ENCODE measurements at regions not wholly inside any gene's neighbourhood (a gene's known extent, or its start where the extent isn't known, plus 50 kb on each side); places are given as distances from the start of the nearest gene placed in this dataset.

DNA sequence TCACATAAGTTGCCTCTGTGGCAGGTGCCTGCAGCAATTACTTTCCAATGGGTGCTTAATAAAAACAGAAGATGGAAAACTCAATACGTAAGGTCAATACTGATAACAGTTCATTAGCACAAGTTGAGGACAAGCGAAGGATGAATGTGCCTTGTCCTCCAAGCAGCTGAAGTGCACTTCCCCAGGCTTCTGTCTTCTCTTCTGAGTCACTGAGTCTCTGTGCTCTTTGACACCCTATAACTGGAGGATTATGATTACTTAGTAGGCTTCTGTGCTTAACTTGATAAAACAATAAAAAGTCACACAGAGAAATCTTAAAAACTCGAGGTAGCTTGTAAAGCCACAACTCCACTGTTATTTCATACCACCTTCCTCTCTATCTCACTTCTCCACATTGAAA is 216.6 kb upstream of the ADCY2 start:
- Histone ChIP-seq H3F3A (ENCODE audit: insufficient read depth, low read length) (no peaks in the 10 kb centered on the region), H3K9me2 (ENCODE audit: low read depth, low read length) (no peaks in the 10 kb centered on the region), H3K4me3 (ENCODE audit: low read depth, low read length, poor library complexity, severe bottlenecking) (no peak overlapping the region), H3K36me3 (ENCODE audit: insufficient read depth, low read length) (no peaks in the 10 kb centered on the region), H3K4me2 (ENCODE audit: low read length) (no peak overlapping the region), H3K27me3 (ENCODE audit: insufficient read depth, low read length) (no peaks in the 10 kb centered on the region), H3K9me3 (ENCODE audit: low read length) (no peaks in the 10 kb centered on the region), H3K79me2 (ENCODE audit: insufficient read depth, low read length) (no peaks in the 10 kb centered on the region), H3K9ac (ENCODE audit: low read length) (no peak overlapping the region), H2AFZ (ENCODE audit: low read length) (no peak overlapping the region), H3K4me1 (ENCODE audit: insufficient read depth, low read length, severe bottlenecking) (no peaks in the 10 kb centered on the region), H4K20me1 (ENCODE audit: insufficient read depth, low read length) (no peaks in the 10 kb centered on the region), H3K27ac (ENCODE audit: low read depth, low read length, poor library complexity, severe bottlenecking) (no peak overlapping the region)
- TF ChIP-seq, protein P1, sequence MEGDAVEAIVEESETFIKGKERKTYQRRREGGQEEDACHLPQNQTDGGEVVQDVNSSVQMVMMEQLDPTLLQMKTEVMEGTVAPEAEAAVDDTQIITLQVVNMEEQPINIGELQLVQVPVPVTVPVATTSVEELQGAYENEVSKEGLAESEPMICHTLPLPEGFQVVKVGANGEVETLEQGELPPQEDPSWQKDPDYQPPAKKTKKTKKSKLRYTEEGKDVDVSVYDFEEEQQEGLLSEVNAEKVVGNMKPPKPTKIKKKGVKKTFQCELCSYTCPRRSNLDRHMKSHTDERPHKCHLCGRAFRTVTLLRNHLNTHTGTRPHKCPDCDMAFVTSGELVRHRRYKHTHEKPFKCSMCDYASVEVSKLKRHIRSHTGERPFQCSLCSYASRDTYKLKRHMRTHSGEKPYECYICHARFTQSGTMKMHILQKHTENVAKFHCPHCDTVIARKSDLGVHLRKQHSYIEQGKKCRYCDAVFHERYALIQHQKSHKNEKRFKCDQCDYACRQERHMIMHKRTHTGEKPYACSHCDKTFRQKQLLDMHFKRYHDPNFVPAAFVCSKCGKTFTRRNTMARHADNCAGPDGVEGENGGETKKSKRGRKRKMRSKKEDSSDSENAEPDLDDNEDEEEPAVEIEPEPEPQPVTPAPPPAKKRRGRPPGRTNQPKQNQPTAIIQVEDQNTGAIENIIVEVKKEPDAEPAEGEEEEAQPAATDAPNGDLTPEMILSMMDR (IDR thresholded peaks at IDR 0.05; ENCODE audit: low read length): no peak
- TF ChIP-seq EZH2 (IDR thresholded peaks at IDR 0.05; ENCODE audit: borderline replicate concordance, low read length): no peak

DNA sequence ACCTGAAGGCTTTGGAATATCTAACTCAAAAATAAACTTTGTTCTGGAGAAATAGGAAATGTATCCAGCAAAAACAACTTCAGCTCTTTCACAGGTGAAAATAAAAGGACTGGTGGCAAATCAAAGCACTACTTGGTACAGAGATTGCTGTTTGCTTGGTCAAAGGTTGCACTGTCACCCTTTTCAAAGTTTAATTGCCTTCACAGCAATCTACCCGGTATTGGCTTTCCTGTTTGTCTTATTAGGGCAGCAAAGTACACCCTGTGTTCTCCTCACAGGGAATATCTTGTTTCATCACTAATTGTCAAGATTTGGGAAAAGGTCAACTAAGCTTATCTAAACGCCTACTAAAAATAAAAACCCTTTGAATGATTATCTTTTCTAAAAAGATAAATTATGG is 214.1 kb upstream of the ADCY2 start:
- H3K79me2 ChIP-seq (ENCODE audit: insufficient read depth, low read length): no peaks in the 10 kb centered on the region
- H4K20me1 ChIP-seq (ENCODE audit: insufficient read depth, low read length): no peaks in the 10 kb centered on the region
- no peaks in the 10 kb centered on the region for H3K27me3 ChIP-seq (ENCODE audit: insufficient read depth, low read length)
- no peaks in the 10 kb centered on the region for H3K9me3 ChIP-seq (ENCODE audit: low read length)
- H2AFZ ChIP-seq (ENCODE audit: low read length): no peak overlapping the region
- TF ChIP-seq EZH2 (IDR thresholded peaks at IDR 0.05; ENCODE audit: borderline replicate concordance, low read length): no peak
- TF ChIP-seq, protein P1 (IDR thresholded peaks at IDR 0.05; ENCODE audit: low read length): no peak
- no peak overlapping the region for H3K27ac ChIP-seq (ENCODE audit: low read depth, low read length, poor library complexity, severe bottlenecking)
- no peaks in the 10 kb centered on the region for H3K36me3 ChIP-seq (ENCODE audit: insufficient read depth, low read length)
- H3K4me1 ChIP-seq (ENCODE audit: insufficient read depth, low read length, severe bottlenecking): no peaks in the 10 kb centered on the region
- H3K9me2 ChIP-seq (ENCODE audit: low read depth, low read length): no peaks in the 10 kb centered on the region
- no peak overlapping the region for H3K4me3 ChIP-seq (ENCODE audit: low read depth, low read length, poor library complexity, severe bottlenecking)
- no peak overlapping the region for H3K4me2 ChIP-seq (ENCODE audit: low read length)
- H3K9ac ChIP-seq (ENCODE audit: low read length): no peak overlapping the region
- no peaks in the 10 kb centered on the region for H3F3A ChIP-seq (ENCODE audit: insufficient read depth, low read length)

DNA sequence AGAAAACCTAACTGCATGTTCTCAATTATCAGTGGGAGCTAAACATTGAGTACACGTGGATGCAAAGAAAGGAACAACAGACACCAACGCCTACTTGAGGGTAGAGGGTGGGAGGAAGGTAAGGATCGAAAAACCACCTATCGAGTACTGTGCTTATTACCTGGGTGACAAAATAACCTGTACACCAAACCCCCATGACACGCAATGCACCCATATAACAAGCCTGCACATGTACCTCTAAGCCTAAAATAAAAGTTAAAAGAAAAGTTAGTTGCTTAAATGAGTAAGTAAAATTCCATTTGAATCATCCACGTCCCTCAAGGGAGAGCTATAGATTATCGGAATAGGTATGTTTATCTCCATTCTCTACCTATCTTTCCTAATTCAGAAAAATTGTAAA is 210.2 kb upstream of the ADCY2 start:
- H3K79me2 ChIP-seq (ENCODE audit: insufficient read depth, low read length): no peaks in the 10 kb centered on the region
- no peaks in the 10 kb centered on the region for H4K20me1 ChIP-seq (ENCODE audit: insufficient read depth, low read length)
- H3K9me2 ChIP-seq (ENCODE audit: low read depth, low read length): no peaks in the 10 kb centered on the region
- no peak overlapping the region for H3K27ac ChIP-seq (ENCODE audit: low read depth, low read length, poor library complexity, severe bottlenecking)
- H3K9me3 ChIP-seq (ENCODE audit: low read length): no peaks in the 10 kb centered on the region
- TF ChIP-seq, protein P1 (IDR thresholded peaks at IDR 0.05; ENCODE audit: low read length): no peak
- TF ChIP-seq EZH2 (IDR thresholded peaks at IDR 0.05; ENCODE audit: borderline replicate concordance, low read length): no peak
- H3K36me3 ChIP-seq (ENCODE audit: insufficient read depth, low read length): no peaks in the 10 kb centered on the region
- no peak overlapping the region for H3K4me3 ChIP-seq (ENCODE audit: low read depth, low read length, poor library complexity, severe bottlenecking)
- no peak overlapping the region for H2AFZ ChIP-seq (ENCODE audit: low read length)
- no peaks in the 10 kb centered on the region for H3K27me3 ChIP-seq (ENCODE audit: insufficient read depth, low read length)
- H3F3A ChIP-seq (ENCODE audit: insufficient read depth, low read length): no peaks in the 10 kb centered on the region
- H3K9ac ChIP-seq (ENCODE audit: low read length): no peak overlapping the region
- no peaks in the 10 kb centered on the region for H3K4me1 ChIP-seq (ENCODE audit: insufficient read depth, low read length, severe bottlenecking)
- no peak overlapping the region for H3K4me2 ChIP-seq (ENCODE audit: low read length)
